HCT116 (cell line): ENCODE measurements at regions not wholly inside any gene's neighbourhood (a gene's known extent, or its start where the extent isn't known, plus 50 kb on each side); places are given as distances from the start of the nearest gene placed in this dataset.

ENCODE experiments used
- ATAC-seq: fragments of 200-7000 bp; cut with Tn5 transposase; 2 replicates; pipeline ENCODE4 v1.9.1; 2020; ENCODE audit warnings: mild to moderate bottlenecking, moderate library complexity
- BruUV-seq: library from RNA; stranded (reverse); fragments of 400-500 nt; replicated peaks from 2 replicates; lab custom pipeline; 2021; lab: Mats Ljungman, UMichigan
- CTCF ChIA-PET: fragments of 300-600 bp; sonication (Branson Sonifier 250); formaldehyde crosslinking; loops from one replicate; lab custom pipeline; 2021; ENCODE audit warnings: antibody characterized with exemption; lab: Charles Lee
- POLR2A ChIA-PET: fragments of 300-600, 350-600 bp; sonication (Branson Sonifier 250); formaldehyde crosslinking; loops from one replicate; lab custom pipeline; 2021; ENCODE audit warnings: antibody characterized with exemption; lab: Charles Lee
- RAD21 ChIA-PET, 2 experiments: fragments of 300-600 bp; sonication (Branson Sonifier 250); formaldehyde crosslinking; loops; one replicate each; lab custom pipeline; 2023; ENCODE audit warnings: low total read pairs in 2 of 2; ENCODE audit not compliant: uncharacterized antibody in 2 of 2, unreplicated experiment in 2 of 2, low non-redundant PET in 1 of 2; lab: Charles Lee
- DNase-seq: peaks from one replicate; pipeline ENCODE4 v3.0.0-alpha.2; 2010; ENCODE audit warnings: low read depth, low spot score
- H2AFZ ChIP-seq: fragments of 200-600 bp; shearing (Covaris generic), sonication (generic); 2 replicates; pipeline ENCODE4 v1.6.1; 2017; ENCODE audit warnings: low read depth, mixed run types, mixed read lengths, antibody characterized with exemption, low read length; ENCODE audit not compliant: poor library complexity, severe bottlenecking
- H3K27ac ChIP-seq: 2 replicates; pipeline ENCODE4 v1.5.1; 2012; ENCODE audit warnings: low read depth, low read length
- H3K27me3 ChIP-seq: fragments of 200-600 bp; sonication (generic); 2 replicates; pipeline ENCODE4 v1.6.1; 2016; ENCODE audit warnings: mixed run types, low read length, mixed read lengths; ENCODE audit not compliant: insufficient read depth
- H3K36me3 ChIP-seq, 2 experiments: fragments of 200-500 bp in 1 of 2; fragments of 200-600 bp in 1 of 2; sonication (Bioruptor generic) in 1 of 2; sonication (generic) in 1 of 2; 2 replicates each; pipeline versions ENCODE4 v1.5.1 to v1.6.1; 2014 to 2016; ENCODE audit warnings: low read length in 2 of 2, inconsistent platforms in 1 of 2, mixed read lengths in 1 of 2, mixed run types in 1 of 2; ENCODE audit not compliant: insufficient read depth in 2 of 2, control insufficient read depth in 1 of 2
- H3K4me1 ChIP-seq, 2 experiments: fragments of 200-600 bp in 1 of 2; sonication (generic) in 1 of 2; 2 replicates each; pipeline versions ENCODE4 v1.5.1 to v1.6.1; 2012 to 2017; ENCODE audit warnings: low read length in 2 of 2, inconsistent platforms in 1 of 2, mild to moderate bottlenecking in 1 of 2, mixed read lengths in 1 of 2, mixed run types in 1 of 2, moderate library complexity in 1 of 2; ENCODE audit not compliant: insufficient read depth in 2 of 2, control insufficient read depth in 1 of 2
- H3K4me2 ChIP-seq: fragments of 200-600 bp; sonication (generic); 2 replicates; pipeline ENCODE4 v1.6.1; 2017; ENCODE audit warnings: mixed run types, low read length, mixed read lengths
- H3K4me3 ChIP-seq, 2 experiments: fragments of 200-600 bp in 1 of 2; sonication (generic) in 1 of 2; replicated peaks in 1 of 2; 2 replicates each; pipeline ENCODE4 v1.5.1; 2011 to 2016; ENCODE audit warnings: low read length in 2 of 2, control low read depth in 1 of 2, low read depth in 1 of 2, mild to moderate bottlenecking in 1 of 2, mixed read lengths in 1 of 2, mixed run types in 1 of 2
- H3K79me2 ChIP-seq: fragments of 200-600 bp; sonication (generic); 2 replicates; pipeline ENCODE4 v1.6.1; 2017; ENCODE audit warnings: mild to moderate bottlenecking, mixed run types, low read length, moderate library complexity, mixed read lengths; ENCODE audit not compliant: insufficient read depth
- H3K9ac ChIP-seq: fragments of 200-600 bp; sonication (generic); 2 replicates; pipeline ENCODE4 v1.6.1; 2016; ENCODE audit warnings: low read length, mixed read lengths
- H3K9me2 ChIP-seq: fragments of 200-600 bp; sonication (generic), shearing (Covaris generic); 2 replicates; pipeline ENCODE4 v1.6.1; 2017; ENCODE audit warnings: mixed run types, mild to moderate bottlenecking, moderate library complexity; ENCODE audit not compliant: insufficient read depth
- H3K9me3 ChIP-seq, 2 experiments: fragments of 200-500 bp in 1 of 2; fragments of 200-600 bp in 1 of 2; sonication (Bioruptor generic) in 1 of 2; sonication (generic) in 1 of 2; 2 replicates each; pipeline ENCODE4 v1.6.1; 2014 to 2017; ENCODE audit warnings: low read length in 2 of 2, mixed read lengths in 2 of 2, inconsistent platforms in 1 of 2, low read depth in 1 of 2, mild to moderate bottlenecking in 1 of 2, mixed run types in 1 of 2, moderate library complexity in 1 of 2; ENCODE audit not compliant: control insufficient read depth in 1 of 2, insufficient read depth in 1 of 2
- H4K20me1 ChIP-seq: fragments of 200-600 bp; sonication (generic), shearing (Covaris generic); 2 replicates; pipeline ENCODE4 v1.6.1; 2017; ENCODE audit warnings: mixed run types, mild to moderate bottlenecking, moderate library complexity; ENCODE audit not compliant: insufficient read depth
- ATF3 ChIP-seq: IDR thresholded peaks from 2 replicates; pipeline ENCODE4 v1.6.1; 2012
- CEBPB ChIP-seq: IDR thresholded peaks from 2 replicates; pipeline ENCODE4 v1.6.1; 2012; ENCODE audit warnings: low read depth
- EGR1 ChIP-seq: IDR thresholded peaks from 2 replicates; pipeline ENCODE4 v1.6.1; 2012; ENCODE audit warnings: low read depth
- ELF1 ChIP-seq: IDR thresholded peaks from 2 replicates; pipeline ENCODE4 v1.6.1; 2012; ENCODE audit warnings: low read depth, borderline replicate concordance
- EZH2 ChIP-seq: fragments of 200-600 bp; sonication (generic); IDR thresholded peaks from 2 replicates; pipeline ENCODE4 v1.6.1; 2017; ENCODE audit warnings: antibody characterized with exemption, mixed run types
- EZH2phosphoT487 ChIP-seq: fragments of 200-600 bp; IDR thresholded peaks from 2 replicates; pipeline ENCODE4 v1.6.1; 2018; ENCODE audit warnings: antibody characterized with exemption, borderline replicate concordance
- JUND ChIP-seq: IDR thresholded peaks from 2 replicates; pipeline ENCODE4 v1.6.1; 2012
- MAX ChIP-seq: IDR thresholded peaks from 2 replicates; pipeline ENCODE4 v1.6.1; 2012
- POLR2A ChIP-seq: IDR thresholded peaks from 2 replicates; pipeline ENCODE4 v1.7.0; 2011; ENCODE audit warnings: borderline replicate concordance; ENCODE audit not compliant: insufficient read depth, insufficient read length; ENCODE audit errors: extremely low read depth
- POLR2AphosphoS5 ChIP-seq: IDR thresholded peaks from 2 replicates; pipeline ENCODE4 v1.6.1; 2011; ENCODE audit warnings: mild to moderate bottlenecking, low read depth, low read length, moderate library complexity
- RAD21 ChIP-seq: IDR thresholded peaks from 2 replicates; pipeline ENCODE4 v1.6.1; 2012; ENCODE audit warnings: low read depth, mild to moderate bottlenecking
- SIN3A ChIP-seq: IDR thresholded peaks from 2 replicates; pipeline ENCODE4 v1.6.1; 2012; ENCODE audit warnings: low read depth
- SP1 ChIP-seq: IDR thresholded peaks from 2 replicates; pipeline ENCODE4 v1.6.1; 2012; ENCODE audit warnings: low read depth
- SRF ChIP-seq: IDR thresholded peaks from 2 replicates; pipeline ENCODE4 v1.6.1; 2012; ENCODE audit warnings: low read depth
- TCF7L2 ChIP-seq: IDR thresholded peaks from 2 replicates; pipeline ENCODE4 v1.7.0; 2011; ENCODE audit warnings: borderline replicate concordance, inconsistent platforms; ENCODE audit not compliant: insufficient read depth, insufficient read length; ENCODE audit errors: extremely low read depth
- YY1 ChIP-seq: IDR thresholded peaks from 2 replicates; pipeline ENCODE4 v1.6.1; 2011; ENCODE audit warnings: low read length, low read depth, moderate library complexity, mild to moderate bottlenecking; ENCODE audit not compliant: insufficient replicate concordance; ENCODE audit errors: extremely low read depth
- ZBTB33 ChIP-seq: IDR thresholded peaks from 2 replicates; pipeline ENCODE4 v1.6.1; 2011; ENCODE audit warnings: mild to moderate bottlenecking, low read length, moderate library complexity; ENCODE audit not compliant: insufficient replicate concordance; ENCODE audit errors: extremely low read depth
- intact Hi-C: fragments of 100-400 bp; cut with micrococcal nuclease; formaldehyde crosslinking; loops from 2 replicates; pipeline ENCODE4 v1.10.0; 2022
- TF ChIP-seq, protein P1 (sequence below): IDR thresholded peaks from 2 replicates; pipeline ENCODE4 v1.6.1; 2012; ENCODE audit warnings: low read depth

- Histone ChIP-seq H3K79me2 (no peaks in the 10 kb centered on the region), H3K9ac (no peak overlapping the region), H4K20me1 (no peaks in the 10 kb centered on the region), H3K9me3 (no peaks in the 10 kb centered on the region), H3K27me3 (no peaks in the 10 kb centered on the region), H3K4me3 (no peak overlapping the region), H3K36me3 (no peaks in the 10 kb centered on the region), H2AFZ (no peak overlapping the region), H3K9me2 (no peaks in the 10 kb centered on the region), H3K4me1 (no peaks in the 10 kb centered on the region), H3K27ac (no peak overlapping the region), H3K4me2 (no peak overlapping the region)
- DNase-seq, result no peak
- intact Hi-C loops, result no loop called here
- BruUV-seq, result no TSS peak
- ChIA-PET RAD21 (no interaction called here), CTCF (no interaction called here), POLR2A (no interaction called here)
- TF ChIP-seq, protein P1, sequence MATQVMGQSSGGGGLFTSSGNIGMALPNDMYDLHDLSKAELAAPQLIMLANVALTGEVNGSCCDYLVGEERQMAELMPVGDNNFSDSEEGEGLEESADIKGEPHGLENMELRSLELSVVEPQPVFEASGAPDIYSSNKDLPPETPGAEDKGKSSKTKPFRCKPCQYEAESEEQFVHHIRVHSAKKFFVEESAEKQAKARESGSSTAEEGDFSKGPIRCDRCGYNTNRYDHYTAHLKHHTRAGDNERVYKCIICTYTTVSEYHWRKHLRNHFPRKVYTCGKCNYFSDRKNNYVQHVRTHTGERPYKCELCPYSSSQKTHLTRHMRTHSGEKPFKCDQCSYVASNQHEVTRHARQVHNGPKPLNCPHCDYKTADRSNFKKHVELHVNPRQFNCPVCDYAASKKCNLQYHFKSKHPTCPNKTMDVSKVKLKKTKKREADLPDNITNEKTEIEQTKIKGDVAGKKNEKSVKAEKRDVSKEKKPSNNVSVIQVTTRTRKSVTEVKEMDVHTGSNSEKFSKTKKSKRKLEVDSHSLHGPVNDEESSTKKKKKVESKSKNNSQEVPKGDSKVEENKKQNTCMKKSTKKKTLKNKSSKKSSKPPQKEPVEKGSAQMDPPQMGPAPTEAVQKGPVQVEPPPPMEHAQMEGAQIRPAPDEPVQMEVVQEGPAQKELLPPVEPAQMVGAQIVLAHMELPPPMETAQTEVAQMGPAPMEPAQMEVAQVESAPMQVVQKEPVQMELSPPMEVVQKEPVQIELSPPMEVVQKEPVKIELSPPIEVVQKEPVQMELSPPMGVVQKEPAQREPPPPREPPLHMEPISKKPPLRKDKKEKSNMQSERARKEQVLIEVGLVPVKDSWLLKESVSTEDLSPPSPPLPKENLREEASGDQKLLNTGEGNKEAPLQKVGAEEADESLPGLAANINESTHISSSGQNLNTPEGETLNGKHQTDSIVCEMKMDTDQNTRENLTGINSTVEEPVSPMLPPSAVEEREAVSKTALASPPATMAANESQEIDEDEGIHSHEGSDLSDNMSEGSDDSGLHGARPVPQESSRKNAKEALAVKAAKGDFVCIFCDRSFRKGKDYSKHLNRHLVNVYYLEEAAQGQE, result no peak
- TF ChIP-seq SIN3A, result no peak
- no peak for TF ChIP-seq TCF7L2
- TF ChIP-seq ZBTB33, result no peak
- TF ChIP-seq RAD21, result no peak
- TF ChIP-seq JUND, result no peak
- no peak for TF ChIP-seq ATF3
- no peak for TF ChIP-seq EZH2
- no peak for TF ChIP-seq SRF
- no peak for TF ChIP-seq POLR2A
- TF ChIP-seq EGR1, result no peak
- no peak for TF ChIP-seq CEBPB
- no peak for TF ChIP-seq MAX
- no peak for TF ChIP-seq ELF1
- no peak for TF ChIP-seq POLR2AphosphoS5
- no peak for TF ChIP-seq EZH2phosphoT487
- TF ChIP-seq SP1, result no peak
- no peak for TF ChIP-seq YY1
- no peak for ATAC-seq
Observed at GRCh38 chr2:51528156-51528555, 496.2 kb upstream of the NRXN1 start.
